ENCODE measurements at regions not wholly inside any gene's neighbourhood (a gene's known extent, or its start where the extent isn't known, plus 50 kb on each side); places are given as distances from the start of the nearest gene placed in this dataset.

GRCh38 chr4:138449938-138450337, 207.8 kb upstream of the SLC7A11 start:
- TF ChIP-seq GATA3 (IDR thresholded peaks at IDR 0.05; ENCODE audit: low read depth, low read length), result no peak
- no peak; the same call in 1 of the 2 replicates for TF ChIP-seq GATA2 (IDR thresholded peaks at IDR 0.05; ENCODE audit: low read depth, low read length)

Measured in SH-SY5Y (cell line).